ENCODE measurements at regions not wholly inside any gene's neighbourhood (a gene's known extent, or its start where the extent isn't known, plus 50 kb on each side); places are given as distances from the start of the nearest gene placed in this dataset.

- no peak for TF ChIP-seq POLR2A (IDR thresholded peaks at IDR 0.05)
- TF ChIP-seq EP300 (IDR thresholded peaks at IDR 0.05): no peak
- TF ChIP-seq, protein P1, sequence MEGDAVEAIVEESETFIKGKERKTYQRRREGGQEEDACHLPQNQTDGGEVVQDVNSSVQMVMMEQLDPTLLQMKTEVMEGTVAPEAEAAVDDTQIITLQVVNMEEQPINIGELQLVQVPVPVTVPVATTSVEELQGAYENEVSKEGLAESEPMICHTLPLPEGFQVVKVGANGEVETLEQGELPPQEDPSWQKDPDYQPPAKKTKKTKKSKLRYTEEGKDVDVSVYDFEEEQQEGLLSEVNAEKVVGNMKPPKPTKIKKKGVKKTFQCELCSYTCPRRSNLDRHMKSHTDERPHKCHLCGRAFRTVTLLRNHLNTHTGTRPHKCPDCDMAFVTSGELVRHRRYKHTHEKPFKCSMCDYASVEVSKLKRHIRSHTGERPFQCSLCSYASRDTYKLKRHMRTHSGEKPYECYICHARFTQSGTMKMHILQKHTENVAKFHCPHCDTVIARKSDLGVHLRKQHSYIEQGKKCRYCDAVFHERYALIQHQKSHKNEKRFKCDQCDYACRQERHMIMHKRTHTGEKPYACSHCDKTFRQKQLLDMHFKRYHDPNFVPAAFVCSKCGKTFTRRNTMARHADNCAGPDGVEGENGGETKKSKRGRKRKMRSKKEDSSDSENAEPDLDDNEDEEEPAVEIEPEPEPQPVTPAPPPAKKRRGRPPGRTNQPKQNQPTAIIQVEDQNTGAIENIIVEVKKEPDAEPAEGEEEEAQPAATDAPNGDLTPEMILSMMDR (IDR thresholded peaks at IDR 0.05): no peak
- H3K9me3 ChIP-seq: peaks cover 0 to 2% (median 0%) of the 10 kb centered on the region in 4 donors
- H3K4me3 ChIP-seq: no peak overlapping the region
- no peaks in the 10 kb centered on the region for H3K27me3 ChIP-seq
- 32 to 55% methylated on average over 6 of the region's 6 CpGs for WGBS, 2 donors
- H3K27ac ChIP-seq: peak overlapping the region in 2 of 4 donors; percentile 51 to 60
- H3K36me3 ChIP-seq: no peaks in the 10 kb centered on the region
- DNase-seq (ENCODE audit: low spot score in 2 of 2): no peak
- peaks cover 0 to 33% (median 0%) of the 10 kb centered on the region in 4 donors for H3K4me1 ChIP-seq
Observed at GRCh38 chr9:16315720-16316119, 554.8 kb downstream of the BNC2 start.

DNA sequence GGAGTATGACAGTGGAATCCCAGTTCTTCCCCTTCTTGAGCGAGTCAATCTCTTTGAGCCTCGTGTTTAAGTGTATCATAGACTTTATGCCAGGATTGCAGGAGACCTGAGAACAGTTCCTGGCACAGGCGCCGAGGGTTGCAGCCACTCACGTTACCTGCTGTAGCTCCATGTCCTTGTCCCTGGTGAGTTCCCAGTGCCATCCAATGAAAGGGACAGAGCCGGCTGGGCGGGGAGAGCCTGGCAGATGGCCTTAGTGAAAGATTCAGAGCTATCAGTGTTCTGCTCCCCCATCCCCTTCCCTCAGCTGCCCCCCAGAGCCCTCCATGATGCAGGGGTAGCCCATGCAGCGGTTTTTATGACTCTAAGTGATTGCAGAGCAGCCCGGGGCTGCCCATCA is 554.0 kb downstream of the BNC2 start:
- no peak for DNase-seq (ENCODE audit: low spot score in 2 of 2)
- peaks cover 0 to 2% (median 0%) of the 10 kb centered on the region in 4 donors for H3K9me3 ChIP-seq
- TF ChIP-seq POLR2A (IDR thresholded peaks at IDR 0.05) (no peak), EP300 (IDR thresholded peaks at IDR 0.05) (no peak)
- TF ChIP-seq, protein P1 (IDR thresholded peaks at IDR 0.05): no peak
- H3K27ac ChIP-seq: peak overlapping the region in 2 of 4 donors; percentile 26 to 60
- peaks cover 0 to 33% (median 2%) of the 10 kb centered on the region in 4 donors for H3K4me1 ChIP-seq
- no peaks in the 10 kb centered on the region for H3K27me3 ChIP-seq
- no peaks in the 10 kb centered on the region for H3K36me3 ChIP-seq
- 82 to 85% methylated on average over 9 of the region's 9 CpGs for WGBS, 2 donors
- no peak overlapping the region for H3K4me3 ChIP-seq

GRCh38 chr9:16316911-16317817 is 553.3 kb downstream of the BNC2 start:
- no peak overlapping the region for H3K4me3 ChIP-seq
- WGBS, 2 donors: 76 to 81% methylated on average over 15 of the region's 15 CpGs

GRCh38 chr9:16318516-16319060 is 551.9 kb downstream of the BNC2 start:
- Histone ChIP-seq H3K9me3 (peaks cover 0 to 2% (median 0%) of the 10 kb centered on the region in 4 donors), H3K4me3 (no peak overlapping the region), H3K27me3 (no peaks in the 10 kb centered on the region), H3K4me1 (peaks cover 0 to 34% (median 2%) of the 10 kb centered on the region in 4 donors), H3K36me3 (no peaks in the 10 kb centered on the region), H3K27ac (no peak overlapping the region)
- 87 to 89% methylated on average over 18 to 20 of the region's 20 CpGs for WGBS, 2 donors
- TF ChIP-seq POLR2A (IDR thresholded peaks at IDR 0.05) (no peak), EP300 (IDR thresholded peaks at IDR 0.05) (no peak)
- TF ChIP-seq, protein P1 (IDR thresholded peaks at IDR 0.05): no peak
- no peak for DNase-seq (ENCODE audit: low spot score in 2 of 2)

More at GRCh38 chr9:16316911-16317817, 553.3 kb downstream of the BNC2 start:
- Histone ChIP-seq H3K4me1 (peaks cover 0 to 34% (median 2%) of the 10 kb centered on the region in 4 donors), H3K27ac (peak overlapping the region in 1 of 4 donors; percentile 26), H3K9me3 (peaks cover 0 to 2% (median 0%) of the 10 kb centered on the region in 4 donors), H3K36me3 (no peaks in the 10 kb centered on the region), H3K27me3 (no peaks in the 10 kb centered on the region)
- no peak for DNase-seq (ENCODE audit: low spot score in 2 of 2)
- TF ChIP-seq POLR2A (IDR thresholded peaks at IDR 0.05) (no peak), EP300 (IDR thresholded peaks at IDR 0.05) (no peak)
- TF ChIP-seq, protein P1 (IDR thresholded peaks at IDR 0.05): no peak

GRCh38 chr9:16319646-16320045 is 550.8 kb downstream of the BNC2 start:
- DNase-seq (ENCODE audit: low spot score in 2 of 2): no peak
- TF ChIP-seq, protein P1 (IDR thresholded peaks at IDR 0.05): no peak
- no peak for TF ChIP-seq POLR2A (IDR thresholded peaks at IDR 0.05)
- no peak for TF ChIP-seq EP300 (IDR thresholded peaks at IDR 0.05)
- Histone ChIP-seq H3K27ac (no peak overlapping the region), H3K9me3 (peaks cover 0 to 2% (median 0%) of the 10 kb centered on the region in 4 donors), H3K4me3 (no peak overlapping the region), H3K27me3 (no peaks in the 10 kb centered on the region), H3K4me1 (peaks cover 0 to 34% (median 2%) of the 10 kb centered on the region in 4 donors), H3K36me3 (no peaks in the 10 kb centered on the region)
- 93 to 98% methylated on average over 3 of the region's 3 CpGs for WGBS, 2 donors

Data from tibial nerve (tissue), 4 donors.